GM23338 (cell line): ENCODE measurements at regions not wholly inside any gene's neighbourhood (a gene's known extent, or its start where the extent isn't known, plus 50 kb on each side); places are given as distances from the start of the nearest gene placed in this dataset.

Source experiments
- ATAC-seq: fragments of 200-7000 bp; cut with Tn5 transposase; 3 replicates; pipeline ENCODE4 v1.9.1; 2020
- DNase-seq: peaks from one replicate; pipeline ENCODE4 v3.0.0-alpha.2; 2015; ENCODE audit warnings: low spot score
- H2AFZ ChIP-seq: fragments of 200-600 bp; sonication (generic); 2 replicates; pipeline ENCODE4 v1.8.0; 2016; ENCODE audit warnings: antibody characterized with exemption, mild to moderate bottlenecking, moderate library complexity
- H3F3A ChIP-seq: fragments of 200-600 bp; sonication (generic); replicated peaks from 2 replicates; pipeline ENCODE4 v1.8.0; 2017; ENCODE audit warnings: antibody characterized with exemption, mixed run types, low read depth
- H3K27ac ChIP-seq: fragments of 200-600 bp; sonication (generic); 2 replicates; pipeline ENCODE4 v1.6.1; 2016; ENCODE audit warnings: low read depth
- H3K27me3 ChIP-seq: fragments of 200-600 bp; sonication (generic); 2 replicates; pipeline ENCODE4 v1.8.0; 2016; ENCODE audit warnings: mild to moderate bottlenecking, mixed run types, moderate library complexity; ENCODE audit not compliant: insufficient read depth
- H3K36me3 ChIP-seq: fragments of 200-600 bp; sonication (generic); 2 replicates; pipeline ENCODE4 v1.8.0; 2016; ENCODE audit warnings: mild to moderate bottlenecking; ENCODE audit not compliant: insufficient read depth
- H3K4me1 ChIP-seq: fragments of 200-600 bp; sonication (generic); 2 replicates; pipeline ENCODE4 v1.8.0; 2016; ENCODE audit warnings: mild to moderate bottlenecking, moderate library complexity; ENCODE audit not compliant: insufficient read depth
- H3K4me2 ChIP-seq: fragments of 200-600 bp; sonication (generic); 2 replicates; pipeline ENCODE4 v1.7.1; 2017; ENCODE audit warnings: mixed run types
- H3K4me3 ChIP-seq: fragments of 200-600 bp; sonication (generic); 2 replicates; pipeline ENCODE4 v1.6.1; 2016; ENCODE audit warnings: mixed run types
- H3K79me2 ChIP-seq: fragments of 200-600 bp; sonication (generic); replicated peaks from 2 replicates; pipeline ENCODE4 v1.8.0; 2017; ENCODE audit warnings: mild to moderate bottlenecking; ENCODE audit not compliant: insufficient read depth
- H3K9me2 ChIP-seq: fragments of 200-600 bp; sonication (generic); 2 replicates; pipeline ENCODE4 v1.8.0; 2017; ENCODE audit not compliant: insufficient read depth
- H4K20me1 ChIP-seq: fragments of 200-600 bp; sonication (generic); replicated peaks from 2 replicates; pipeline ENCODE4 v1.8.0; 2017; ENCODE audit warnings: mild to moderate bottlenecking; ENCODE audit not compliant: insufficient read depth
- H3K27ac Mint-ChIP-seq: 2 replicates; pipeline ENCODE4 v1.8.0; 2020; ENCODE audit warnings: inconsistent platforms, mild to moderate bottlenecking, moderate library complexity, mixed read lengths
- H3K27me3 Mint-ChIP-seq: 3 replicates; pipeline ENCODE4 v1.8.0; 2022; ENCODE audit warnings: low read depth, mild to moderate bottlenecking, moderate library complexity, mixed read lengths, inconsistent platforms; ENCODE audit not compliant: insufficient read depth, poor library complexity
- H3K36me3 Mint-ChIP-seq: 3 replicates; pipeline ENCODE4 v1.8.0; 2021; ENCODE audit warnings: low read depth, mild to moderate bottlenecking, inconsistent platforms, moderate library complexity, mixed read lengths
- H3K4me1 Mint-ChIP-seq: 3 replicates; pipeline ENCODE4 v1.8.0; 2020; ENCODE audit warnings: mild to moderate bottlenecking, inconsistent platforms, mixed read lengths
- H3K4me3 Mint-ChIP-seq: 3 replicates; pipeline ENCODE4 v1.8.0; 2021; ENCODE audit warnings: moderate library complexity, mild to moderate bottlenecking, inconsistent platforms, mixed read lengths
- H3K9me3 Mint-ChIP-seq: 3 replicates; pipeline ENCODE4 v1.8.0; 2020; ENCODE audit warnings: moderate library complexity, mild to moderate bottlenecking, inconsistent platforms, mixed read lengths
- CREB1 ChIP-seq: fragments of 250-450 bp; sonication (Bioruptor Pico); IDR thresholded peaks from 2 replicates; pipeline ENCODE4 v1.5.0; 2020; ENCODE audit warnings: low read depth, mild to moderate bottlenecking, moderate library complexity
- EZH2 ChIP-seq: fragments of 200-600 bp; sonication (generic); IDR thresholded peaks from one replicate; pipeline ENCODE4 v1.8.0; 2017; ENCODE audit warnings: antibody characterized with exemption, mild to moderate bottlenecking, low read depth; ENCODE audit not compliant: unreplicated experiment
- EZH2phosphoT487 ChIP-seq: fragments of 200-600 bp; sonication (generic); IDR thresholded peaks from one replicate; pipeline ENCODE4 v1.8.1; 2018; ENCODE audit warnings: antibody characterized with exemption; ENCODE audit not compliant: unreplicated experiment
- JUNB ChIP-seq: IDR thresholded peaks from one replicate; pipeline ENCODE4 v1.6.1; 2016; ENCODE audit warnings: antibody characterized with exemption; ENCODE audit not compliant: unreplicated experiment
- NANOG ChIP-seq: IDR thresholded peaks from 2 replicates; pipeline ENCODE4 v1.6.1; 2016; ENCODE audit warnings: antibody characterized with exemption, borderline replicate concordance
- POLR2AphosphoS5 ChIP-seq: IDR thresholded peaks from 2 replicates; pipeline ENCODE4 v1.6.1; 2016; ENCODE audit warnings: antibody characterized with exemption, low read depth
- STAT1 ChIP-seq: IDR thresholded peaks from one replicate; pipeline ENCODE4 v1.6.1; 2016; ENCODE audit warnings: antibody characterized with exemption; ENCODE audit not compliant: unreplicated experiment
- ZNF114 ChIP-seq: fragments of 250-450 bp; sonication (Bioruptor Pico); IDR thresholded peaks from 2 replicates; pipeline ENCODE4 v1.5.0; 2020; ENCODE audit warnings: mild to moderate bottlenecking, moderate library complexity
- ZNF331 ChIP-seq: fragments of 250-450 bp; sonication (Bioruptor Pico); IDR thresholded peaks from 2 replicates; pipeline ENCODE4 v1.5.0; 2020; ENCODE audit warnings: low read depth, mild to moderate bottlenecking, moderate library complexity
- TF ChIP-seq, protein P1 (sequence below): fragments of 250-450 bp; sonication (Bioruptor Pico); IDR thresholded peaks from 2 replicates; pipeline ENCODE4 v1.5.0; 2020; ENCODE audit warnings: mild to moderate bottlenecking, moderate library complexity
- TF ChIP-seq, protein P2 (sequence below): IDR thresholded peaks from 2 replicates; pipeline ENCODE4 v1.6.1; 2016; ENCODE audit warnings: antibody characterized with exemption

DNA sequence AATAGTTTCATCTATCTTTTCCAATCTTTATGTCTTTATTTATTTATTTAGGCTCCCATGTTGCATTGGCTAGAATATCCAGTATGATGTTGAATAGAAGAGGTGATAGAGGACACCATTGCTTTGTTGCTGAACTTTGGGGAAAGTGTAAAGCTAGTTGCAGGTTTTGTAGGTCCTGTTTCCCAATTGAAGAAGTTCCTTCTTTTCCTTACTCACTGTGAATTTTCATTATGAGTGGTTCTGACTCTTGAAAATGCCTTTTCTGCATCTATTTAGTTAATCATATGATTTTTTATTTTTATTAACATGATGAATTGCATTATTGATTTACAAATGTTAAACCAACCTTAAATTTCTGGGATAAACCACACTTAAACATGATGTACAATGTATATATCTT is 58.9 kb upstream of the NR3C1 start (continued):
- TF ChIP-seq, protein P1, sequence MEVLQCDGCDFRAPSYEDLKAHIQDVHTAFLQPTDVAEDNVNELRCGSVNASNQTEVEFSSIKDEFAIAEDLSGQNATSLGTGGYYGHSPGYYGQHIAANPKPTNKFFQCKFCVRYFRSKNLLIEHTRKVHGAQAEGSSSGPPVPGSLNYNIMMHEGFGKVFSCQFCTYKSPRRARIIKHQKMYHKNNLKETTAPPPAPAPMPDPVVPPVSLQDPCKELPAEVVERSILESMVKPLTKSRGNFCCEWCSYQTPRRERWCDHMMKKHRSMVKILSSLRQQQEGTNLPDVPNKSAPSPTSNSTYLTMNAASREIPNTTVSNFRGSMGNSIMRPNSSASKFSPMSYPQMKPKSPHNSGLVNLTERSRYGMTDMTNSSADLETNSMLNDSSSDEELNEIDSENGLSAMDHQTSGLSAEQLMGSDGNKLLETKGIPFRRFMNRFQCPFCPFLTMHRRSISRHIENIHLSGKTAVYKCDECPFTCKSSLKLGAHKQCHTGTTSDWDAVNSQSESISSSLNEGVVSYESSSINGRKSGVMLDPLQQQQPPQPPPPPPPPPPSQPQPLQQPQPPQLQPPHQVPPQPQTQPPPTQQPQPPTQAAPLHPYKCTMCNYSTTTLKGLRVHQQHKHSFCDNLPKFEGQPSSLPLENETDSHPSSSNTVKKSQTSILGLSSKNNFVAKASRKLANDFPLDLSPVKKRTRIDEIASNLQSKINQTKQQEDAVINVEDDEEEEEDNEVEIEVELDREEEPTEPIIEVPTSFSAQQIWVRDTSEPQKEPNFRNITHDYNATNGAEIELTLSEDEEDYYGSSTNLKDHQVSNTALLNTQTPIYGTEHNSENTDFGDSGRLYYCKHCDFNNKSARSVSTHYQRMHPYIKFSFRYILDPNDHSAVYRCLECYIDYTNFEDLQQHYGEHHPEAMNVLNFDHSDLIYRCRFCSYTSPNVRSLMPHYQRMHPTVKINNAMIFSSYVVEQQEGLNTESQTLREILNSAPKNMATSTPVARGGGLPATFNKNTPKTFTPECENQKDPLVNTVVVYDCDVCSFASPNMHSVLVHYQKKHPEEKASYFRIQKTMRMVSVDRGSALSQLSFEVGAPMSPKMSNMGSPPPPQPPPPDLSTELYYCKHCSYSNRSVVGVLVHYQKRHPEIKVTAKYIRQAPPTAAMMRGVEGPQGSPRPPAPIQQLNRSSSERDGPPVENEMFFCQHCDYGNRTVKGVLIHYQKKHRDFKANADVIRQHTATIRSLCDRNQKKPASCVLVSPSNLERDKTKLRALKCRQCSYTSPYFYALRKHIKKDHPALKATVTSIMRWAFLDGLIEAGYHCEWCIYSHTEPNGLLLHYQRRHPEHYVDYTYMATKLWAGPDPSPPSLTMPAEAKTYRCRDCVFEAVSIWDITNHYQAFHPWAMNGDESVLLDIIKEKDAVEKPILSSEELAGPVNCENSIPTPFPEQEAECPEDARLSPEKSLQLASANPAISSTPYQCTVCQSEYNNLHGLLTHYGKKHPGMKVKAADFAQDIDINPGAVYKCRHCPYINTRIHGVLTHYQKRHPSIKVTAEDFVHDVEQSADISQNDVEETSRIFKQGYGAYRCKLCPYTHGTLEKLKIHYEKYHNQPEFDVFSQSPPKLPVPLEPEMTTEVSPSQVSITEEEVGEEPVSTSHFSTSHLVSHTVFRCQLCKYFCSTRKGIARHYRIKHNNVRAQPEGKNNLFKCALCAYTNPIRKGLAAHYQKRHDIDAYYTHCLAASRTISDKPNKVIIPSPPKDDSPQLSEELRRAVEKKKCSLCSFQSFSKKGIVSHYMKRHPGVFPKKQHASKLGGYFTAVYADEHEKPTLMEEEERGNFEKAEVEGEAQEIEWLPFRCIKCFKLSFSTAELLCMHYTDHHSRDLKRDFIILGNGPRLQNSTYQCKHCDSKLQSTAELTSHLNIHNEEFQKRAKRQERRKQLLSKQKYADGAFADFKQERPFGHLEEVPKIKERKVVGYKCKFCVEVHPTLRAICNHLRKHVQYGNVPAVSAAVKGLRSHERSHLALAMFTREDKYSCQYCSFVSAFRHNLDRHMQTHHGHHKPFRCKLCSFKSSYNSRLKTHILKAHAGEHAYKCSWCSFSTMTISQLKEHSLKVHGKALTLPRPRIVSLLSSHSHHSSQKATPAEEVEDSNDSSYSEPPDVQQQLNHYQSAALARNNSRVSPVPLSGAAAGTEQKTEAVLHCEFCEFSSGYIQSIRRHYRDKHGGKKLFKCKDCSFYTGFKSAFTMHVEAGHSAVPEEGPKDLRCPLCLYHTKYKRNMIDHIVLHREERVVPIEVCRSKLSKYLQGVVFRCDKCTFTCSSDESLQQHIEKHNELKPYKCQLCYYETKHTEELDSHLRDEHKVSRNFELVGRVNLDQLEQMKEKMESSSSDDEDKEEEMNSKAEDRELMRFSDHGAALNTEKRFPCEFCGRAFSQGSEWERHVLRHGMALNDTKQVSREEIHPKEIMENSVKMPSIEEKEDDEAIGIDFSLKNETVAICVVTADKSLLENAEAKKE (CRISPR knock-in tag) = no peak
- TF ChIP-seq POLR2AphosphoS5 = no peak
- no peak for TF ChIP-seq CREB1 (CRISPR knock-in tag)
- TF ChIP-seq ZNF114 (CRISPR knock-in tag) = no peak
- TF ChIP-seq ZNF331 (CRISPR knock-in tag) = no peak
- no peak for TF ChIP-seq EZH2
- TF ChIP-seq, protein P2, sequence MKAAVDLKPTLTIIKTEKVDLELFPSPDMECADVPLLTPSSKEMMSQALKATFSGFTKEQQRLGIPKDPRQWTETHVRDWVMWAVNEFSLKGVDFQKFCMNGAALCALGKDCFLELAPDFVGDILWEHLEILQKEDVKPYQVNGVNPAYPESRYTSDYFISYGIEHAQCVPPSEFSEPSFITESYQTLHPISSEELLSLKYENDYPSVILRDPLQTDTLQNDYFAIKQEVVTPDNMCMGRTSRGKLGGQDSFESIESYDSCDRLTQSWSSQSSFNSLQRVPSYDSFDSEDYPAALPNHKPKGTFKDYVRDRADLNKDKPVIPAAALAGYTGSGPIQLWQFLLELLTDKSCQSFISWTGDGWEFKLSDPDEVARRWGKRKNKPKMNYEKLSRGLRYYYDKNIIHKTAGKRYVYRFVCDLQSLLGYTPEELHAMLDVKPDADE = no peak
- no peak for TF ChIP-seq NANOG
- no peak for TF ChIP-seq JUNB
- TF ChIP-seq EZH2phosphoT487 = no peak

DNA sequence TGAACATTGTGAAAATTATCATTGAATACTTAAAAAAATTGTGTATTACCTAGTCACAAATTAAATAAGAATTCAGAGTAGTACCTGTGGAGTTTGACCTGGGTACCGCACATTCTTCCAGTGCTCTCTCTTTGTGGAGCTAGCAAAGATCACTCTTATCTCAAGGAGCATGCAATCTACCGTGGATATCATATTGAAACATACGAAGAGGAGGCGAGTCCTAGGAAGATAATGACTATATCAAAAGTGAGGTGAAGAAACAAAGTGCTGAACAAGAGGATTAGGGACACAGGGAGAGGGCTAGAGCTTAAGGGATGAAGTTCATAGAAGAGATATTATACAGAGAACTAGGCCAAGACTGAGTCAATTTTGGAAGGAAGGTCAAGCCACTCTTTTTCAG is 55.9 kb upstream of the NR3C1 start:
- no peaks in the 10 kb centered on the region for H3K36me3 ChIP-seq
- no peak overlapping the region for H3K4me2 ChIP-seq
- no peak overlapping the region for H3K27ac ChIP-seq
- H3K36me3 Mint-ChIP-seq = no peaks in the 10 kb centered on the region; the same call in 2 of the 3 replicates
- peaks cover 2% of the 10 kb centered on the region for H3K27me3 Mint-ChIP-seq
- H3K4me3 Mint-ChIP-seq = no peak overlapping the region
- no peak for ATAC-seq
- H3K4me3 ChIP-seq = no peak overlapping the region
- H4K20me1 ChIP-seq = no peaks in the 10 kb centered on the region
- no peaks in the 10 kb centered on the region for H3F3A ChIP-seq
- TF ChIP-seq ZNF114 (CRISPR knock-in tag) (no peak), STAT1 (no peak), ZNF331 (CRISPR knock-in tag) (no peak)
- H3K4me1 ChIP-seq = no peaks in the 10 kb centered on the region
- H3K27me3 ChIP-seq = no peaks in the 10 kb centered on the region
- no peaks in the 10 kb centered on the region for H3K4me1 Mint-ChIP-seq
- H2AFZ ChIP-seq = no peak overlapping the region
- no peaks in the 10 kb centered on the region for H3K79me2 ChIP-seq
- no peak overlapping the region for H3K27ac Mint-ChIP-seq
- 0 out of 3 replicates have a peak, but pooled peaks cover 3% of the 10 kb centered on the region for H3K9me3 Mint-ChIP-seq
- no peak for DNase-seq
- no peaks in the 10 kb centered on the region; the same call in 1 of the 2 replicates for H3K9me2 ChIP-seq
